ENCODE measurements at regions not wholly inside any gene's neighbourhood (a gene's known extent, or its start where the extent isn't known, plus 50 kb on each side); places are given as distances from the start of the nearest gene placed in this dataset.

GRCh38 chr4:158080354-158080753 lies 92.5 kb downstream of the GASK1B start:
- Histone ChIP-seq H3K36me3 (ENCODE audit: control insufficient read depth in 2 of 2, insufficient read depth in 2 of 2, low read length in 2 of 2) (no peaks in the 10 kb centered on the region), H3K27ac (ENCODE audit: low read length) (no peak overlapping the region), H3K4me3 (ENCODE audit: low read length in 2 of 2) (no peak overlapping the region), H3K9ac (ENCODE audit: low read length in 2 of 2) (no peak overlapping the region), H3K27me3 (ENCODE audit: control insufficient read depth in 1 of 2, insufficient read depth in 2 of 2, low read length in 2 of 2) (no peaks in the 10 kb centered on the region), H3K4me1 (ENCODE audit: control insufficient read depth, insufficient read depth, low read length) (no peaks in the 10 kb centered on the region), H3K9me3 (ENCODE audit: control insufficient read depth in 2 of 2, low read length in 2 of 2) (no peaks in the 10 kb centered on the region)

GRCh38 chr4:158079661-158080060 lies 93.2 kb downstream of the GASK1B start:
- Histone ChIP-seq H3K36me3 (ENCODE audit: control insufficient read depth in 2 of 2, insufficient read depth in 2 of 2, low read length in 2 of 2) (no peaks in the 10 kb centered on the region), H3K9me3 (ENCODE audit: control insufficient read depth in 2 of 2, low read length in 2 of 2) (no peaks in the 10 kb centered on the region), H3K27ac (ENCODE audit: low read length) (no peak overlapping the region), H3K4me3 (ENCODE audit: low read length in 2 of 2) (no peak overlapping the region), H3K4me1 (ENCODE audit: control insufficient read depth, insufficient read depth, low read length) (no peaks in the 10 kb centered on the region), H3K9ac (ENCODE audit: low read length in 2 of 2) (no peak overlapping the region), H3K27me3 (ENCODE audit: control insufficient read depth in 1 of 2, insufficient read depth in 2 of 2, low read length in 2 of 2) (no peaks in the 10 kb centered on the region)

DNA sequence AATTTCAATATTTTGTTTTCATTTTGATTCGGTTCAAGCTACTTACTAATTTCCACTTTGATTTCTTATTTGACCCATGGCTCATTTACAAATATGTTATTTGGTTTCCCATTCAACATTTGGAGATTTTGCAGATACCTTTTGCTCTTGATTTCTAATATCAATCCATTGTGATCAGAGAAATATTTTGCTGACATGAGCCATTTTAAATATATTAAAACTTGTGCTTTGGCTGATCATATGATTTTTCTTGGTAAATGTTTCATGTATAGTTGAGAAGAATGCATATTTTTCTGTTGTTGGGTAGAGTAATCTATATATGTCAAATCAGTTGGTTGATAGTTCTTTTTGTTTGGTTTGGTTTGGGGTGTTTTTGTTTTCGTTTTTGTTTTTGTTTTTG lies 95.0 kb downstream of the GASK1B start:
- Histone ChIP-seq H3K36me3 (ENCODE audit: control insufficient read depth in 2 of 2, insufficient read depth in 2 of 2, low read length in 2 of 2) (no peaks in the 10 kb centered on the region), H3K4me1 (ENCODE audit: control insufficient read depth, insufficient read depth, low read length) (no peaks in the 10 kb centered on the region), H3K4me3 (ENCODE audit: low read length in 2 of 2) (no peak overlapping the region), H3K9ac (ENCODE audit: low read length in 2 of 2) (no peak overlapping the region), H3K9me3 (ENCODE audit: control insufficient read depth in 2 of 2, low read length in 2 of 2) (no peaks in the 10 kb centered on the region), H3K27ac (ENCODE audit: low read length) (no peak overlapping the region), H3K27me3 (ENCODE audit: control insufficient read depth in 1 of 2, insufficient read depth in 2 of 2, low read length in 2 of 2) (no peaks in the 10 kb centered on the region)

DNA sequence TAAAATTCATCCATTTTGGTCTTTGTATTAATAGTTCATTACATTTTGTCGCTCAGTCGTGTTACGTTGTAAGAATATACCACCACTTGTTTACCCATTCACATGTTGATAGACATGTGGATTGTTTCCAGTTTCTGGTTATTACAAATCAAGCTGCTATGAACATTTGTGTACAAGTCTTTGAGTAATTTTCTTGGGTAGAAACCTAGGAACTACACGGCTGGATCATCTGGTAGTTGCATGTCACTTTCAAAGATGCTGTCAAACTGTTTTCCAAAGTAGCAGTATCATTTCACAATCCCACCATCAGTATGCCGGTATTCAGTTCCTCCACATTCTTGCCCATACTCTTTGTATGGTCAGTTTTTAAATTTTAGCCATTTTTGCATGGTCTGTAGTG lies 98.0 kb downstream of the GASK1B start:
- no peaks in the 10 kb centered on the region for H3K4me1 ChIP-seq (ENCODE audit: control insufficient read depth, insufficient read depth, low read length)
- no peaks in the 10 kb centered on the region for H3K27me3 ChIP-seq (ENCODE audit: control insufficient read depth in 1 of 2, insufficient read depth in 2 of 2, low read length in 2 of 2)
- H3K9me3 ChIP-seq (ENCODE audit: control insufficient read depth in 2 of 2, low read length in 2 of 2) = no peaks in the 10 kb centered on the region
- no peaks in the 10 kb centered on the region for H3K36me3 ChIP-seq (ENCODE audit: control insufficient read depth in 2 of 2, insufficient read depth in 2 of 2, low read length in 2 of 2)
- no peak overlapping the region for H3K4me3 ChIP-seq (ENCODE audit: low read length in 2 of 2)
- H3K9ac ChIP-seq (ENCODE audit: low read length in 2 of 2) = no peak overlapping the region
- H3K27ac ChIP-seq (ENCODE audit: low read length) = no peak overlapping the region

DNA sequence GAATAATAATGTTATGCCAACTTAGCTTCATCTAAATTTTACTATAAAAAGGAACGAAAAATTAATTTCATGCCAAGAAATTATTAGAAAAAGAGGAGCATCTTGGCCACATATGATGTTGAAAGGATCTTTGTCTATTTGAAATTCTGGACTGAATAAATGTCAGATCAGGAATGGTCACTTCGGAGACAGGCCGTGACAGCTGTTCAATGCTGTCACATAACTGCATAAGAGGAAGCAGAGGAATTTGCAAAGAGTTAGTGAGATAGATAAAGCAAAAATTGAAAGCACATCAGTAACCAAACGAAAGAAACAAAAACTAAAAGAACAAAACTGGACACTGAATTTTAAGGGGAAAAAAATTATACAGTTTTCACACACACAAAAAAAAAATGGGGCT lies 100.9 kb downstream of the GASK1B start:
- no peak overlapping the region for H3K4me3 ChIP-seq (ENCODE audit: low read length in 2 of 2)
- no peak overlapping the region for H3K27ac ChIP-seq (ENCODE audit: low read length)
- no peaks in the 10 kb centered on the region for H3K27me3 ChIP-seq (ENCODE audit: control insufficient read depth in 1 of 2, insufficient read depth in 2 of 2, low read length in 2 of 2)
- H3K9ac ChIP-seq (ENCODE audit: low read length in 2 of 2) = no peak overlapping the region
- no peaks in the 10 kb centered on the region for H3K9me3 ChIP-seq (ENCODE audit: control insufficient read depth in 2 of 2, low read length in 2 of 2)
- H3K4me1 ChIP-seq (ENCODE audit: control insufficient read depth, insufficient read depth, low read length) = no peaks in the 10 kb centered on the region
- no peaks in the 10 kb centered on the region for H3K36me3 ChIP-seq (ENCODE audit: control insufficient read depth in 2 of 2, insufficient read depth in 2 of 2, low read length in 2 of 2)

- Histone ChIP-seq H3K27ac (ENCODE audit: low read length) (no peak overlapping the region), H3K27me3 (ENCODE audit: control insufficient read depth in 1 of 2, insufficient read depth in 2 of 2, low read length in 2 of 2) (no peaks in the 10 kb centered on the region), H3K9me3 (ENCODE audit: control insufficient read depth in 2 of 2, low read length in 2 of 2) (no peaks in the 10 kb centered on the region), H3K36me3 (ENCODE audit: control insufficient read depth in 2 of 2, insufficient read depth in 2 of 2, low read length in 2 of 2) (no peaks in the 10 kb centered on the region), H3K4me3 (ENCODE audit: low read length in 2 of 2) (no peak overlapping the region), H3K4me1 (ENCODE audit: control insufficient read depth, insufficient read depth, low read length) (no peaks in the 10 kb centered on the region), H3K9ac (ENCODE audit: low read length in 2 of 2) (no peak overlapping the region)
Measured at GRCh38 chr4:158068068-158068467, 104.8 kb downstream of the GASK1B start.

DNA sequence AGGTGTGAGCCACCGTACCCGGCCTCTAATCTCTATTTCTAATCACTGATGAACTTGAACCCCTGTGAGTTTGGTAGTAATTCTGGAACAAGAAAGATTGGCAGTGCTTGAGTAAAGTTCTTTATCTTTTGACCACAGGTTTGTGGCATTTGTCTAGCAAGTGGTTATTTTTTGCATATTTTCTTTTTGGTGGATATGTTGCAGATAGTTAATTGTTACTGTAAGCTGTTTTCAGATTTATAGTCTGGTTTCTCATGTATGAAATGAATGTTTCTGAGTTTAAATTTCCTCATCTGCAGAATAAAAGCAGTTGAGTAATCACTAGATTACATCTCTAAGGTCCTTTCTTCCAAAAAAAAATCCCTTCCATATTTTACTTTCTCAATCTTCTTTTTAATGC lies 105.2 kb downstream of the GASK1B start:
- Histone ChIP-seq H3K9me3 (ENCODE audit: control insufficient read depth in 2 of 2, low read length in 2 of 2) (no peaks in the 10 kb centered on the region), H3K4me1 (ENCODE audit: control insufficient read depth, insufficient read depth, low read length) (no peaks in the 10 kb centered on the region), H3K4me3 (ENCODE audit: low read length in 2 of 2) (no peak overlapping the region), H3K9ac (ENCODE audit: low read length in 2 of 2) (no peak overlapping the region), H3K27me3 (ENCODE audit: control insufficient read depth in 1 of 2, insufficient read depth in 2 of 2, low read length in 2 of 2) (no peaks in the 10 kb centered on the region), H3K36me3 (ENCODE audit: control insufficient read depth in 2 of 2, insufficient read depth in 2 of 2, low read length in 2 of 2) (no peaks in the 10 kb centered on the region), H3K27ac (ENCODE audit: low read length) (no peak overlapping the region)

GRCh38 chr4:158065603-158066002 lies 107.2 kb downstream of the GASK1B start:
- Histone ChIP-seq H3K36me3 (ENCODE audit: control insufficient read depth in 2 of 2, insufficient read depth in 2 of 2, low read length in 2 of 2) (no peaks in the 10 kb centered on the region), H3K27ac (ENCODE audit: low read length) (no peak overlapping the region), H3K9ac (ENCODE audit: low read length in 2 of 2) (no peak overlapping the region), H3K4me3 (ENCODE audit: low read length in 2 of 2) (no peak overlapping the region), H3K27me3 (ENCODE audit: control insufficient read depth in 1 of 2, insufficient read depth in 2 of 2, low read length in 2 of 2) (no peaks in the 10 kb centered on the region), H3K9me3 (ENCODE audit: control insufficient read depth in 2 of 2, low read length in 2 of 2) (no peaks in the 10 kb centered on the region), H3K4me1 (ENCODE audit: control insufficient read depth, insufficient read depth, low read length) (no peaks in the 10 kb centered on the region)

- Histone ChIP-seq H3K27me3 (ENCODE audit: control insufficient read depth in 1 of 2, insufficient read depth in 2 of 2, low read length in 2 of 2) (no peaks in the 10 kb centered on the region), H3K9me3 (ENCODE audit: control insufficient read depth in 2 of 2, low read length in 2 of 2) (no peaks in the 10 kb centered on the region), H3K36me3 (ENCODE audit: control insufficient read depth in 2 of 2, insufficient read depth in 2 of 2, low read length in 2 of 2) (no peaks in the 10 kb centered on the region), H3K9ac (ENCODE audit: low read length in 2 of 2) (no peak overlapping the region), H3K27ac (ENCODE audit: low read length) (no peak overlapping the region), H3K4me3 (ENCODE audit: low read length in 2 of 2) (no peak overlapping the region), H3K4me1 (ENCODE audit: control insufficient read depth, insufficient read depth, low read length) (no peaks in the 10 kb centered on the region)
Measured at GRCh38 chr4:158065176-158065575, 107.6 kb downstream of the GASK1B start.

GRCh38 chr4:158056689-158057245 lies 116.1 kb downstream of the GASK1B start:
- Histone ChIP-seq H3K36me3 (ENCODE audit: control insufficient read depth in 2 of 2, insufficient read depth in 2 of 2, low read length in 2 of 2) (no peaks in the 10 kb centered on the region), H3K4me3 (ENCODE audit: low read length in 2 of 2) (no peak overlapping the region), H3K9me3 (ENCODE audit: control insufficient read depth in 2 of 2, low read length in 2 of 2) (no peaks in the 10 kb centered on the region), H3K9ac (ENCODE audit: low read length in 2 of 2) (no peak overlapping the region), H3K27ac (ENCODE audit: low read length) (no peak overlapping the region), H3K4me1 (ENCODE audit: control insufficient read depth, insufficient read depth, low read length) (no peaks in the 10 kb centered on the region), H3K27me3 (ENCODE audit: control insufficient read depth in 1 of 2, insufficient read depth in 2 of 2, low read length in 2 of 2) (no peaks in the 10 kb centered on the region)

DNA sequence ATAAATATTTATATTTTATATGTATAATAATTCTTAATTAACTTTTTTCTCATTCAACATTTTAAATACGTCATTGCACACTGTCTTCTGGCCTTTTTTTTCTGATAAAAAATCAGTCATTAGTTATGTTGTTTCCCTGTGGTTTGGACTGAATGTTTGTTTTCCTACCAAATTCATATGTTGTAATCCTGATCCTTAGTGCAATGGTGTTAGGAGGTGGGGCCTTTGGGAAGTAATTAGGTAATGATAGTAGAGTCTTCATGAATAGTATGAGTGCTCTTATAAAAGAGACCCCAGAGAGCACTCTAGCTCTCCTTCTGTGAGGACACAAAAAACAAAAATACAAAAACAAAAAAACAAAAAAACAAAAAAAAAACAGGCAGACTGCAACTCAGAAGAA lies 117.2 kb downstream of the GASK1B start:
- Histone ChIP-seq H3K9me3 (ENCODE audit: control insufficient read depth in 2 of 2, low read length in 2 of 2) (no peaks in the 10 kb centered on the region), H3K27me3 (ENCODE audit: control insufficient read depth in 1 of 2, insufficient read depth in 2 of 2, low read length in 2 of 2) (no peaks in the 10 kb centered on the region), H3K36me3 (ENCODE audit: control insufficient read depth in 2 of 2, insufficient read depth in 2 of 2, low read length in 2 of 2) (no peaks in the 10 kb centered on the region), H3K4me1 (ENCODE audit: control insufficient read depth, insufficient read depth, low read length) (no peaks in the 10 kb centered on the region), H3K27ac (ENCODE audit: low read length) (no peak overlapping the region), H3K9ac (ENCODE audit: low read length in 2 of 2) (no peak overlapping the region), H3K4me3 (ENCODE audit: low read length in 2 of 2) (no peak overlapping the region)
